OCI-LY3 (cell line): ENCODE measurements at regions not wholly inside any gene's neighbourhood (a gene's known extent, or its start where the extent isn't known, plus 50 kb on each side); places are given as distances from the start of the nearest gene placed in this dataset.

ENCODE experiments used
- H2AFZ ChIP-seq: fragments of 200-600, 300-600 bp; shearing (Covaris generic); 2 replicates; pipeline ENCODE4 v1.6.0; 2014; ENCODE audit warnings: antibody characterized with exemption, low read depth, low read length
- H3K27ac ChIP-seq: fragments of 200-600, 300-600 bp; sonication (generic); 2 replicates; pipeline ENCODE4 v1.5.1; 2014; ENCODE audit warnings: mild to moderate bottlenecking, low read length, moderate library complexity, mixed read lengths
- H3K27me3 ChIP-seq: fragments of 200-600, 300-600 bp; sonication (generic); 2 replicates; pipeline ENCODE4 v1.6.1; 2014; ENCODE audit warnings: low read depth, low read length, mixed read lengths
- H3K36me3 ChIP-seq: fragments of 200-600, 300-600 bp; sonication (generic); replicated peaks from 2 replicates; pipeline ENCODE3; 2014; ENCODE audit warnings: low read depth, low read length, mixed read lengths
- H3K4me1 ChIP-seq: fragments of 300-600, 200-600 bp; sonication (generic); 2 replicates; pipeline ENCODE4 v1.6.1; 2014; ENCODE audit warnings: low read length, mixed read lengths
- H3K4me2 ChIP-seq: fragments of 200-600, 300-600 bp; sonication (generic); 2 replicates; pipeline ENCODE4 v1.6.1; 2014; ENCODE audit warnings: low read length, mixed read lengths
- H3K4me3 ChIP-seq: fragments of 300-600, 200-600 bp; sonication (generic); 2 replicates; pipeline ENCODE4 v1.5.1; 2014; ENCODE audit warnings: antibody characterized with exemption, mild to moderate bottlenecking, low read length, moderate library complexity
- H3K79me2 ChIP-seq: fragments of 300-600, 200-600 bp; shearing (Covaris generic); 2 replicates; pipeline ENCODE4 v1.6.1; 2014; ENCODE audit warnings: mild to moderate bottlenecking, low read length, mixed read lengths
- H3K9ac ChIP-seq: fragments of 300-600, 200-600 bp; shearing (Covaris generic); 2 replicates; pipeline ENCODE4 v1.6.0; 2014; ENCODE audit warnings: mild to moderate bottlenecking, low read length, moderate library complexity
- H3K9me3 ChIP-seq: fragments of 200-600, 300-600 bp; shearing (Covaris generic); 2 replicates; pipeline ENCODE4 v1.6.1; 2014; ENCODE audit warnings: low read length, mixed read lengths; ENCODE audit not compliant: insufficient read depth
- H4K20me1 ChIP-seq: fragments of 200-600, 300-600 bp; sonication (generic); 2 replicates; pipeline ENCODE4 v1.6.1; 2016; ENCODE audit warnings: low read length, mixed read lengths; ENCODE audit not compliant: insufficient read depth
- CTCF ChIP-seq: fragments of 200-600, 300-600 bp; sonication (generic); IDR thresholded peaks from 2 replicates; pipeline ENCODE4 v1.5.1; 2014; ENCODE audit warnings: antibody characterized with exemption, low read length, low read depth
- EZH2phosphoT487 ChIP-seq: fragments of 200-600 bp; shearing (Covaris generic); IDR thresholded peaks from 2 replicates; pipeline ENCODE4 v1.6.1; 2018; ENCODE audit warnings: antibody characterized with exemption, mixed run types, low read depth

GRCh38 chrY:21180921-21181320 is 330.2 kb upstream of the RBMY1B start:
- Histone ChIP-seq H4K20me1 (no peaks in the 10 kb centered on the region), H2AFZ (no peak overlapping the region), H3K27ac (no peak overlapping the region), H3K27me3 (no peaks in the 10 kb centered on the region), H3K9ac (no peak overlapping the region), H3K9me3 (no peaks in the 10 kb centered on the region), H3K79me2 (no peaks in the 10 kb centered on the region), H3K4me1 (peaks cover 10% of the 10 kb centered on the region), H3K36me3 (no peaks in the 10 kb centered on the region), H3K4me2 (peak overlapping the region; percentile 21), H3K4me3 (no peak overlapping the region)
- 0 out of 2 replicates have a peak, but pooled peaks have one; percentile 25 for TF ChIP-seq CTCF
- no peak for TF ChIP-seq EZH2phosphoT487

GRCh38 chrY:21184271-21184670 is 326.9 kb upstream of the RBMY1B start:
- H3K36me3 ChIP-seq: no peaks in the 10 kb centered on the region
- no peak overlapping the region for H3K9ac ChIP-seq
- no peak overlapping the region for H3K27ac ChIP-seq
- H3K4me3 ChIP-seq: no peak overlapping the region
- H4K20me1 ChIP-seq: no peaks in the 10 kb centered on the region
- no peak overlapping the region for H3K4me2 ChIP-seq
- no peaks in the 10 kb centered on the region for H3K27me3 ChIP-seq
- H2AFZ ChIP-seq: no peak overlapping the region
- H3K79me2 ChIP-seq: no peaks in the 10 kb centered on the region
- H3K4me1 ChIP-seq: peaks cover 10% of the 10 kb centered on the region
- TF ChIP-seq EZH2phosphoT487 (no peak), CTCF (no peak)
- no peaks in the 10 kb centered on the region for H3K9me3 ChIP-seq

GRCh38 chrY:21185419-21186105 is 325.6 kb upstream of the RBMY1B start:
- Histone ChIP-seq H3K4me3 (no peak overlapping the region), H3K9ac (no peak overlapping the region), H3K36me3 (no peaks in the 10 kb centered on the region), H3K79me2 (no peaks in the 10 kb centered on the region), H3K4me2 (no peak overlapping the region), H4K20me1 (no peaks in the 10 kb centered on the region), H3K4me1 (peaks cover 9% of the 10 kb centered on the region), H3K27ac (no peak overlapping the region), H3K27me3 (no peaks in the 10 kb centered on the region), H3K9me3 (no peaks in the 10 kb centered on the region), H2AFZ (no peak overlapping the region)
- TF ChIP-seq CTCF (no peak), EZH2phosphoT487 (no peak)

- no peaks in the 10 kb centered on the region for H3K36me3 ChIP-seq
- no peaks in the 10 kb centered on the region for H3K27me3 ChIP-seq
- H3K9ac ChIP-seq: no peak overlapping the region
- H3K9me3 ChIP-seq: no peaks in the 10 kb centered on the region
- H3K79me2 ChIP-seq: no peaks in the 10 kb centered on the region
- no peak for TF ChIP-seq CTCF
- no peak for TF ChIP-seq EZH2phosphoT487
- H4K20me1 ChIP-seq: no peaks in the 10 kb centered on the region
- H3K4me1 ChIP-seq: peaks cover 6% of the 10 kb centered on the region; the same call in 1 of the 2 replicates
- H2AFZ ChIP-seq: no peak overlapping the region
- H3K27ac ChIP-seq: no peak overlapping the region
- H3K4me3 ChIP-seq: no peak overlapping the region
- H3K4me2 ChIP-seq: no peak overlapping the region
These were observed 318.4 kb upstream of the RBMY1B start for GRCh38 chrY:21192694-21193093.
